Pancreas (tissue), 10 donors: ENCODE measurements at regions not wholly inside any gene's neighbourhood (a gene's known extent, or its start where the extent isn't known, plus 50 kb on each side); places are given as distances from the start of the nearest gene placed in this dataset.

ENCODE experiments used
- ATAC-seq, 4 donors: fragments of 200-7000 bp; cut with Tn5 transposase; one replicate each; pipeline versions ENCODE4 v1.8.0 to v1.9.1; 2020; ENCODE audit warnings: mild to moderate bottlenecking in 4 of 4, moderate library complexity in 4 of 4
- DNase-seq, 6 donors: peaks; one replicate each; pipeline ENCODE4 v3.0.0-alpha.2; 2020
- FAIRE-seq: peaks from 2 replicates; lab custom pipeline; 2012; peaks lifted over from hg19 to GRCh38; lab: Jason Lieb, UNC
- H3K27ac ChIP-seq, 4 donors: fragments of 200-600 bp; sonication (generic); 1 replicate in 3 of 4; 2 replicates in 1 of 4; pipeline versions ENCODE4 v1.5.0 to v1.8.0; 2020
- H3K27me3 ChIP-seq, 4 donors: fragments of 200-600 bp; one replicate each; pipeline ENCODE4 v1.8.0; 2021
- H3K36me3 ChIP-seq, 3 donors: fragments of 200-600 bp; sonication (generic) in 1 of 3; one replicate each; pipeline versions ENCODE4 v1.5.0 to v1.8.0; 2020 to 2021
- H3K4me1 ChIP-seq, 3 donors: fragments of 200-600 bp; one replicate each; pipeline ENCODE4 v1.8.0; 2021
- H3K4me3 ChIP-seq, 4 donors: fragments of 200-600 bp; sonication (generic) in 2 of 4; one replicate each; pipeline versions ENCODE4 v1.5.0 to v1.8.0; 2020 to 2021
- H3K9me3 ChIP-seq, 4 donors: fragments of 200-600 bp; one replicate each; pipeline ENCODE4 v1.8.0; 2021
- CTCF ChIP-seq, 4 donors: fragments of 200-600 bp; sonication (generic) in 3 of 4; IDR thresholded peaks; one replicate each; pipeline versions ENCODE4 v1.5.0 to v1.8.0; 2021; ENCODE audit warnings: antibody characterized with exemption in 4 of 4
- WGBS, 2 donors: extraction: QIAGEN DNeasy Blood & Tissue Kit; methylation state at CpG; one replicate each; pipeline ENCODE4 v1.1.7; 2013; 5-methylcytosine and 5-hydroxymethylcytosine counted together
- intact Hi-C, 3 donors: fragments of 100-400 bp; cut with DNase I; formaldehyde crosslinking; loops; one replicate each; pipeline versions ENCODE4 v1.11.1 to v1.14.2; 2022
- donor health status: healthy with polysubstance abuse.
- donor health status: DM: no; HTN: no; CAD: no; lungs with moderate emphysema.
- donor health status: DM: no; HTN: no; CAD: no.
- donor health status: control.
- donor health status: control.
- donor health status: Bipolar disorder and iron deficiency.
- donor health status: DM: yes; HTN: yes; CAD: no.
- donor health status: DM: no; HTN: no; CAD: no.
- donor health status: DM: no; HTN: no; CAD: no.
- donor health status: DM: yes; HTN: yes; CAD: no.

GRCh38 chrX:5490786-5491563 lies 737.7 kb downstream of the NLGN4X start:
- FAIRE-seq: no peak
- Histone ChIP-seq H3K27ac (no peak overlapping the region), H3K4me3 (no peak overlapping the region), H3K4me1 (no peaks in the 10 kb centered on the region), H3K27me3 (no peaks in the 10 kb centered on the region), H3K9me3 (peaks cover 0 to 3% (median 0%) of the 10 kb centered on the region in 4 donors), H3K36me3 (no peaks in the 10 kb centered on the region)
- no peak for DNase-seq
- intact Hi-C loops: no loop called here
- TF ChIP-seq CTCF (IDR thresholded peaks at IDR 0.05): no peak
- no peak for ATAC-seq
- 58 to 63% methylated on average over 8 of the region's 8 CpGs for WGBS, 2 donors

- intact Hi-C loops: no loop called here
- ATAC-seq (no peak), FAIRE-seq (no peak), DNase-seq (no peak)
- WGBS, 2 donors: 66 to 78% methylated on average over 4 of the region's 4 CpGs
- Histone ChIP-seq H3K27me3 (no peaks in the 10 kb centered on the region), H3K4me1 (no peaks in the 10 kb centered on the region), H3K9me3 (no peaks in the 10 kb centered on the region), H3K36me3 (no peaks in the 10 kb centered on the region), H3K27ac (no peak overlapping the region), H3K4me3 (no peak overlapping the region)
- TF ChIP-seq CTCF (IDR thresholded peaks at IDR 0.05): no peak
Measured at GRCh38 chrX:5474282-5474681, 754.4 kb downstream of the NLGN4X start.

- Histone ChIP-seq H3K4me3 (no peak overlapping the region), H3K27ac (no peak overlapping the region), H3K9me3 (no peaks in the 10 kb centered on the region), H3K36me3 (no peaks in the 10 kb centered on the region), H3K27me3 (no peaks in the 10 kb centered on the region), H3K4me1 (no peaks in the 10 kb centered on the region)
- ATAC-seq (no peak), DNase-seq (no peak), FAIRE-seq (no peak)
- intact Hi-C loops: no loop called here
- 43 to 50% methylated on average over 6 of the region's 6 CpGs for WGBS, 2 donors
- TF ChIP-seq CTCF (IDR thresholded peaks at IDR 0.05): no peak
Measured at GRCh38 chrX:5458300-5458842, 770.3 kb downstream of the NLGN4X start.

- H3K4me1 ChIP-seq: no peaks in the 10 kb centered on the region
- H3K36me3 ChIP-seq: no peaks in the 10 kb centered on the region
- H3K9me3 ChIP-seq: no peaks in the 10 kb centered on the region
- no peak for TF ChIP-seq CTCF (IDR thresholded peaks at IDR 0.05)
- H3K27ac ChIP-seq: no peak overlapping the region
- FAIRE-seq: no peak
- intact Hi-C loops: no loop called here
- DNase-seq: no peak
- 69 to 88% methylated on average over 1 of the region's 1 CpG for WGBS, 2 donors
- H3K4me3 ChIP-seq: no peak overlapping the region
- H3K27me3 ChIP-seq: no peaks in the 10 kb centered on the region
- ATAC-seq: no peak
Measured at GRCh38 chrX:5449323-5449722, 779.3 kb downstream of the NLGN4X start.

GRCh38 chrX:5431823-5432222 lies 796.8 kb downstream of the NLGN4X start:
- intact Hi-C loops: no loop called here
- FAIRE-seq (no peak), DNase-seq (no peak), ATAC-seq (no peak)
- H3K27me3 ChIP-seq: peaks cover 0 to 2% (median 0%) of the 10 kb centered on the region in 4 donors
- TF ChIP-seq CTCF (IDR thresholded peaks at IDR 0.05): no peak
- no peak overlapping the region for H3K27ac ChIP-seq
- no peaks in the 10 kb centered on the region for H3K9me3 ChIP-seq
- no peak overlapping the region for H3K4me3 ChIP-seq
- no peaks in the 10 kb centered on the region for H3K36me3 ChIP-seq
- H3K4me1 ChIP-seq: no peaks in the 10 kb centered on the region
